ENCODE measurements at regions not wholly inside any gene's neighbourhood (a gene's known extent, or its start where the extent isn't known, plus 50 kb on each side); places are given as distances from the start of the nearest gene placed in this dataset.

GRCh38 chr9:7284517-7284916 is 515.1 kb downstream of the DMAC1 start:
- DNase-seq (ENCODE audit: extremely low spot score, insufficient read length, low read depth), result no peak
- FAIRE-seq, result no peak

DNA sequence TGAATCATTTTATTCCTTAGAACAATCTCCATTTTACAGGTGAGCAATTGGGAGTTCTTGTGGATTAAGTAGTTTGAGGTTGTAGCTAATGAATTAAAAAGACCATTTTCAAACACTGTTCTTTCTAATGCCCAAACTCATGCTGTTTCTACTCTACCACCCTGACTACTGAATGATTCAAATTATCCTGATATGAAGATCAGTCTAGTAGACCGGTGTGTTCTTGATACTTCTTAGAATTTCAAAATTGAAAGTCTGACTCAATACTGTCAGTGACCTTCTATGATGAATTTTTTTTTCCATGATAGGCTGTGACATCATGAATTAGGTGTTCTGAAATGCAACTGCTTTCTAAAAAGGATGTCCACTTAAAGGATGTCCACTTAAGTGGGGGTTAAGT is 515.5 kb downstream of the DMAC1 start:
- FAIRE-seq (no peak), DNase-seq (ENCODE audit: extremely low spot score, insufficient read length, low read depth) (no peak)

DNA sequence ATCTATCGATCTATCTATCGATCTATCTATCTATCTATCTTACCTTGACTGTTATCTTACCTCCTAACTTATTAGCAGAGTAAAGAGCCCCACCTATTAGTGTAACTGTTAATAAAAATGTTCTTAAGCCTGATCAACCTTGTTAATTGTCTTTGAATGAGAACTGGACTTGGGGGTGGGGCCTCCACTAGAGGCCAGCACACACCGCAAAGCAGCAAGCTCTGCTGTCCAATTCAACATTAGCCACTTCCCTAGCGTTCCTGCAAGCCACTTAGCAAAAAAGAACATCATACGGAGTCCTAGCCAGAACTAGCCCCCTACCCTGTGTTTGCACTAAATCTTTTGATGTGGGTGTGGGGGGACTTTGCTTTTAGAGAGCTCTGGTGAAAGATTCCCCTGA is 515.8 kb downstream of the KDM4C start:
- no peak for DNase-seq (ENCODE audit: extremely low spot score, insufficient read length, low read depth)
- no peak for FAIRE-seq

DNA sequence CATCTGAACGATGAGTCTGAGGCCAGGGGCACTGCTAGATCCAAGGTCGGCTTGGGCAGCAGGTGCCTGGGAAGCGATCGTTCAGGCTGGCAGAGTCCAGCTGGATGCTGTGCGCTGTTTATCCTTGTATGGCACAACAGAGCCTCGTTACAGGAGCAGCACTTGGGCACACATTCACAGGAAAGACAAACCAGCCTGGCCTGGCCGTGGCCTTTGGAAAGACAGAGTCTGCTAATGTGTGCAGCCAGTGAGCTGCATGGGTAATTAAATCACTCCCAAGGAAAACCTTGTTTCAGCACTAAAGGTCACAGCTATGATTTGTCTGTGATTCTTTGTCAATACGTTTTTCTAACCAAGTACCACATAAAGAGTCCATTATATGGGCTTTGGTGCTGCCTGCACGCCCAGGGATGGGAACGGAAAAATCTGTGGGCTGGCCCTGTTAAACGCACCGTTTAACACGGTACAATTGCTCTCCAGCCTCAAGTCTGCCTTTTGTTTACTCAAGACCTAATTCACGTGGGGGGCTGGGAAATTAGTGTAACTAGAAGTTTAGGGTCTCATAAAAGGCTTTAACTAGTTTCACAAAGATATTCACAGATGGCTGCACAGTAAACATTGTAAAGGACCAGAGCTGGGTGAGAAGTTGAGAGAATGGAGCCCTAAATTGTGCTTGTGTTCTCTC is 509.3 kb downstream of the KDM4C start:
- no peak for DNase-seq (ENCODE audit: extremely low spot score, insufficient read length, low read depth)
- FAIRE-seq, result no peak

GRCh38 chr9:7265181-7265580 is 507.4 kb downstream of the KDM4C start:
- DNase-seq (ENCODE audit: extremely low spot score, insufficient read length, low read depth) (no peak), FAIRE-seq (no peak)

DNA sequence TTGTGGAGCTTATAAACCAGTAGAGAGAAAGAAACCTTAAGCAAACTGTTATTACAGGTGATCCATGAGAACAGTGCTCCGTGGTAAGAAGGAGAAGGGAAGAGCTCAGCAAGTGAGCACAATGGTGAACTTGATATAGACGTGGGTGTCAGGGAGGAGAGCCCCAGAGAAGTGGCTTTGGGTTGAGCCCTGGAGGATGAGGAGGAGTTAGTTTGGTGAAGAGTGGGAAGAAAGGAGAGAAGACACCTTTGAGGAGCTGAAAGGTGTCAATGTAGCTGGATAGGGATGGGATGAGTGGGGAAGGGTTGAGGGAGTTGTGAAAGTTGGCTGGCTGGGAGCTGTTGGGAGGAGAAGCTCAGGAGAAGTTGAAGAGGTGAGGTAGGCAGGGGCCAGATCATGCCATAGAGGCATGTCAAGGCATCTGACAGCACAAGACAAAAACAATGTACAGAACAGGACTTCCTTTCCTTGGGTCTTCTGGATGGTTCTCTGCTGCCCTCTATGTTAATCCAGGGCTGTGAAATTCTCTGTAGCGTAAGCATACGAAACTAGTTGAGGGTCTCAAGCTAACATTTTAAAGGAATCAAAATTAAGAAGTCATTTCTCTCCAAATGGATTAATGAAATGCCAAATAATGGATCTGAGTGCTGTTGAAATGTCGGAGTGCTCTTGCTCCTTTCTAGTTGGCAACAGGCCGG is 501.9 kb downstream of the KDM4C start:
- FAIRE-seq (no peak), DNase-seq (ENCODE audit: extremely low spot score, insufficient read length, low read depth) (no peak)

GRCh38 chr9:7258688-7259396 is 501.1 kb downstream of the KDM4C start:
- FAIRE-seq, result no peak
- no peak for DNase-seq (ENCODE audit: extremely low spot score, insufficient read length, low read depth)

GRCh38 chr9:7246917-7247522 is 489.2 kb downstream of the KDM4C start:
- FAIRE-seq (no peak), DNase-seq (ENCODE audit: extremely low spot score, insufficient read length, low read depth) (no peak)

DNA sequence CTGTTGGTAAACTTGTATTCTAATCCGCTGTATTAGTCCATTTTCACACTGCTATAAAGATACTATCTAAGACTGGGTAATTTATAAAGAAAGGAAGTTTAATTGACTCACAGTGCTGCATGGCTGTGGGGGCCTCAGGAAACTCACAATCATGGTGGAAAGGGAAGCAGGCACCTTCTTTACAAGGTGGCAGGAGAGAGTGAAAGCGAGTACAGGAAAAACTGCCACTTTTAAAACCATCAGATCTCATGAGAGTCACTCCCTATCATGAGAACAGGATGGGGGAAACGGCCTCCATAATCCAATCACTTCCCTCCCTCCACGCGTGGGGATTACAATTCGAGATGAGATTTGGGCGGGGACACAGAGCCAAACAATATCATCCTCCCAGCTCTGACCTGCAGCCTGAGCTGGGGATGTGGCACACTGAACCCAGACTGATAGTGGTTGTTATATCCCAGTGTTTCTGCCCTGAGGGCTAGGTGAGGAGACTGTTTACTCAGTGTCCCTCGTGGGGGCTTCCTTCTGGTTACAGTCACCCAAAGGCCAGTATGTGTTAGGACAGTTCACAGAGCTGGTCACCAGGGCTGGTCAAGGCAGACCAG is 488.3 kb downstream of the KDM4C start:
- no peak for FAIRE-seq
- DNase-seq (ENCODE audit: extremely low spot score, insufficient read length, low read depth), result no peak

GRCh38 chr9:7243838-7244237 is 486.1 kb downstream of the KDM4C start:
- DNase-seq (ENCODE audit: extremely low spot score, insufficient read length, low read depth) (no peak), FAIRE-seq (no peak)

GRCh38 chr9:7242126-7242525 is 484.4 kb downstream of the KDM4C start:
- FAIRE-seq (no peak), DNase-seq (ENCODE audit: extremely low spot score, insufficient read length, low read depth) (no peak)

DNA sequence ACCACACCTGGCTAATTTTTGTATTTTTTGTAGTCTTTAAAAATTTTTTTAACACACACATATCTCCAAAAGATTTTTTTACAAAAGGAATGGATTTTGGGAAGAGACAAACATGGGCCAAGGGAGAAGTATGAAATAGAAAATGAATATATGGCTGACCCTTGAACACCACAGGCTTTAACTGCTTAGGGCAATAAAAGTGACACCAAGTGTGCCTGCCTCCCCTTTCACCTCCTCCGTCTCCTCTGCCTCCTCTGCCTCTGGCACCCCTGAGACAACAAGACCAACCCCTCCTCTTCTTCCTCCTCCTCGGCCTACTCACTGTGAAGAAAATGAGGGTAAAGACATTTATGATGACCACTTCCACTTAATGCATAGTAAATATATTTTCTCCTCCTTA is 483.9 kb downstream of the KDM4C start:
- DNase-seq (ENCODE audit: extremely low spot score, insufficient read length, low read depth), result no peak
- no peak for FAIRE-seq

DNA sequence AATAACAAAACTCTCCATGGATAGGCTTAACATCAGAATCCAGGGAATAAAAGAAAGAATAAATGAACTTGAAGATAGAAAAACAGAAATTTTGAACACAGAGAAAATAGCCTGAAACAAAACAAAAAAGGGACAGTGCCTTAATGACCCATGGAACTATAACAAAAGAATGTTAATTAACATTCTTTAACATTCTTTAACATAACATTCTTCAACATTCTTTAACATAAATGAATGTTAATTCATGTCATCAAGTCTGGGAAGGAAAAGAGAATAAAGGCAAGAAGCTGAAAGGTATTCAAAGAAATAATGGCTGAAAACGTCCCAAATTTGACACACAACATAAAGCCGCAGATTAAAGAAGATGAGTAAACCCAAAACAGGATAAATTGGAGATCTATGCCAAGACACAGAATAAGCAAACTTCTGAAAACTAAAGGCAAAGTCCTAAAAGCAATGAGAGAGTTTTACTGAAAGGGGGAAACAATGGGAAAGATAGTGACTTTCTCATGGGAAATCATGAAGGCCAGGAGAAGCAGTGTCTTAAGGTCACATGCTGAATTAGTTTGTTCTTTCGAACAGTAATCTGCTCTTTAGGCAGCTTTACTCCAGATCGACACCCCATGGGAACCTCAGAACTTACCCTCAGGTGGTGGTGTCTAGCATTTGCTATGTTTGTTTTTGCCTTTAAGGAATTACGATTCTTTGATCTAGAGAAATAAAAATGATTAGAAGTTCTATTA is 483.0 kb downstream of the KDM4C start:
- DNase-seq (ENCODE audit: extremely low spot score, insufficient read length, low read depth) (no peak), FAIRE-seq (no peak)

GRCh38 chr9:7239708-7240107 is 481.9 kb downstream of the KDM4C start:
- DNase-seq (ENCODE audit: extremely low spot score, insufficient read length, low read depth) (no peak), FAIRE-seq (no peak)

DNA sequence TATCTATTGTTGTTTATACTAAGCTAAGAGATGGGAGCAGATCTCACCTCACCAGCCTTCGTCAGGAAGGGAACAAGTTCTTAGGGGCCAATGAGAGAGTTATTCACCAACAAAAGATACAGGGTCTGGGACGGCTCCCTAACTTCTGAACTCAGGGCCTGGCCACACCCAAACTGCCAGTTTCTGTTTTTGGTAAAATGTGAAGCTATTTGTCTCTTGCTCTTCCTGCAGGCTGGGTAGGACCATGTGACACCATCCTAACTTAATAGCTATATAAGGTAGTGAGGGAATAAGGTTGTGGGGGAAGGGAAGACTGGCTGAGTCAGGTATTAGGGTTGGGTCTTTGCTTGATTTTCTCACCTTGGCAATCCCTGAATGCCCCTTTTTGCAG is 480.5 kb downstream of the KDM4C start:
- DNase-seq (ENCODE audit: extremely low spot score, insufficient read length, low read depth), result no peak
- no peak for FAIRE-seq

DNA sequence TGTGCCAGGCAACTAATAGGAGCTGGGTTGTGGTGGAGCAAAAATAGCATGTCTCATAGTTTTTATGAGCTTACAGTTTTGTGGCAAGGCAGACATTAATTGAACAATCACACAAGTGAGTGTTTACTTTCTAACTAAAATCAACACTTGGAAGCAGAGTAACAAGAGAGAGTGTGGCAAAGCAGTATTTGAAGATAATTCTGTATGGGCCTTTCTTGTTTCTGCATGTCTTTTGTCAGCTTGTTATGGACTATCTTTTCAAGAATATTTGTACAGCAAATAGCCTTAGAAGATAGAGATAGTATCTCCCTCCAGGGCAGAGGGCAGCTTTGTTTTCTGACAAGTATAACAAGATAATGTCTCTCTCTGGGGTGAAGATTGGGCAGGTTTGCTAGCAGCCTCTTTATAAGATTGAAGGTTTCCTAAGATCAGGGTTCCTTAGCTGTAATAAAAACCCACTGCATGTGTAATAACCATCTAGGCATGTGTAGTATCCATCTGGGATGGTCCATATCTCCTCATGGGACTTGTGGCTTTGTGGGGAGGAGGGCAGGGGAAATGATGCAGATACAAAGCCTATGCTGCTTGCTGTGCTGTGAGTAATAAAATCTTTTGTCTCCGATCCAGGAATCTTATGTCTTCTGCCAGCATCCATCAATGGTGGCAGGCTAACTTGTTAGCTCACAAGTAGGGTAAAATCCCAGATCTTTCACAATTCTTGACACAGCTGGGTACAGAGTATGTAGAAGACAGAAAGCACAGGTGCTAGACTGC is 479.9 kb downstream of the KDM4C start:
- FAIRE-seq, result no peak
- no peak for DNase-seq (ENCODE audit: extremely low spot score, insufficient read length, low read depth)

DNA sequence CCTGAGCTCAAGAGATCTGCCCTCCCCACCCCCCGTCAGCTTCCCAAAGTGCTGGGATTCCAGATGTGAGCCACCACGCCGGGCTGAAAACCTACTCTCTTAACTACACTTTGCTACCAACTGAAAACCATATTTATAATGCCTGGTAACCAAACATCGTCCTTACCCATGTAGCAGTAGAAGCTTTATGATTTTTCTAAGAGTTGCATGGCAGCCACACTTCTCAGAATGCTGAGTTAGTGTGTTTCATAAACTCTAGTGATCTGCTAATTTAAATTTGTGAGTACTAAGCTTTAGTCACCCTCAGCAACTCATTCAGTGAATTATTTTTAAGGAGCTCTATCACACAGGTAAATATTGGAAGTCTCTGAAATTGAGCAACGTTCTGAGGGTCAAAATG is 478.4 kb downstream of the KDM4C start:
- no peak for DNase-seq (ENCODE audit: extremely low spot score, insufficient read length, low read depth)
- FAIRE-seq, result no peak

GRCh38 chr9:7234144-7234543 is 476.4 kb downstream of the KDM4C start:
- FAIRE-seq (peak; percentile 75), DNase-seq (ENCODE audit: extremely low spot score, insufficient read length, low read depth) (peak; percentile 2)

DNA sequence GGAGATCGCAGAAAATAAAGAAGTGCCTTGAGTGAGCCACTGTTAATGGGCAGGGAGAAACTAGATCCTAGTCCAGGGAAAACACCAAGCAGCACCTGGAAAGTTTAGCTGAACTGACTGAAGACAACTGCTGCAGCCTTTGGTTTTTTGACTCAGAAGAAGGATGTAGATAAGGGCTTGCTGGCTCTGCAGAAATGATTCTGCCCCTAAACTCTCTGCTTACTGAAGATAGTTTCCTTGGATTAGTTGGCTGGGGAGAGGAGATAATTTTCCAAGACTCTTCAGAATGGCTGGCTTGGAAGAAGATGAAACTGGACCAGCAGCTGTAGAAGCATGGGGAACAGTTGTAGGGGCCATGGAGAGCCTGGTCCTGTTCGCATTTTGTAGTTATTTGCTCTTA is 471.8 kb downstream of the KDM4C start:
- no peak for FAIRE-seq
- DNase-seq (ENCODE audit: extremely low spot score, insufficient read length, low read depth), result no peak
